GM12891 (cell line): ENCODE measurements at regions not wholly inside any gene's neighbourhood (a gene's known extent, or its start where the extent isn't known, plus 50 kb on each side); places are given as distances from the start of the nearest gene placed in this dataset.

Source experiments
- PAX5 ChIP-seq: IDR thresholded peaks from 2 replicates; pipeline ENCODE4 v1.6.1; 2011; ENCODE audit warnings: low read length, moderate library complexity, mild to moderate bottlenecking; ENCODE audit not compliant: insufficient read depth, severe bottlenecking
- POLR2A ChIP-seq: IDR thresholded peaks from 2 replicates; pipeline ENCODE4 v1.6.1; 2011; ENCODE audit warnings: low read depth, low read length, control low read depth
- POLR2AphosphoS5 ChIP-seq: IDR thresholded peaks from 2 replicates; pipeline ENCODE4 v1.6.1; 2011; ENCODE audit warnings: low read depth, low read length, control low read depth
- POU2F2 ChIP-seq: IDR thresholded peaks from 2 replicates; pipeline ENCODE4 v1.6.1; 2011; ENCODE audit warnings: low read depth, mild to moderate bottlenecking, control low read depth, low read length, moderate library complexity
- SPI1 ChIP-seq: IDR thresholded peaks from 2 replicates; pipeline ENCODE4 v1.6.1; 2011; ENCODE audit warnings: low read depth, low read length, control low read depth
- TAF1 ChIP-seq: IDR thresholded peaks from 2 replicates; pipeline ENCODE4 v1.6.1; 2011; ENCODE audit warnings: low read depth, low read length, control low read depth

DNA sequence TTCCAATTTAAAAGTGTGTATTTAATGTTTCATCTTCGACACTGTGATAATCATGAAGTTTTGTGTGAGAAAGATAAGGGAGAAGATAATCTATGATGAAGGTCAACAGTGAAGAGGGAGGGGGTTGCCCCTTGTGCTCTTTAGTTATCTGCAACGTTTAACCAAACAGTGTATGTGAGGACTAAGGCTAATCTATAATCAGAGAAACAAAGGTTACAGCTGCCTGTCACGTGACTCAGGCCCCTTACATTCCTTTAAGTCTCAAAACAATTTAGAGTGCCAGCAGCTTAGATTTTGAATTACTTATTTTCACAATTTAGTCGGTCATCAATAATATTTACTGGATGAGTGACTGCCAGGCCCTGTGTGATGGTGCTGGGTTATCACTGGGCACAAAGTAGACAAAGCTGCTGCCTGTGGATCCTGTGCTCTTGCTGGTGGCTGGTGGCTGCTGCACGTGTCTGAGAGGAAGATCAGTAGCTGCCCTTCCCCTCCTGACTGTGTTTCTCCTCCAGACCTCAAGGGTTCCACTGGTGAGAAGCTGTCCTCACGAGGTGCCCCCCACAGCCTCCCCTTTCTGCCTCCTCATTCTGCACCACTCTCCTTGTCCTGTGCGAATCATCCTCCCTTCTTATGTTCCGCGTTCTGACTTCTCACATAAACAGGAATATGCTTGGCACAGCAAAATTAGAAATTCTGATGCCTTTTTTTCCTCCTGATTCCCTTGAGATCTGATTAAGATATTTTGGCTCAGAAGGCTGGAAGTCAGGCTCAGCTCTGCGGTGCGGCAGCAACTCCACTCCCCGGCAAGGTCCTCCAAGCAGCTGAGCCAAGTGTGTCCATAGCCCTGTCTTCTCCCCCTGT, 331.1 kb upstream of the B3GAT1 start:
- TF ChIP-seq POLR2A (no peak), POU2F2 (no peak), POLR2AphosphoS5 (no peak), SPI1 (no peak), TAF1 (no peak), PAX5 (no peak)
